PC-3 (cell line): ENCODE measurements at regions not wholly inside any gene's neighbourhood (a gene's known extent, or its start where the extent isn't known, plus 50 kb on each side); places are given as distances from the start of the nearest gene placed in this dataset.
A peak's percentile ranks its signal among the peaks of the same experiment; 100 is the strongest.

ENCODE experiments used
- ATAC-seq: fragments of 200-7000 bp; cut with Tn5 transposase; 2 replicates; pipeline ENCODE4 v1.9.1; 2020; ENCODE audit warnings: mild to moderate bottlenecking, moderate library complexity
- BruUV-seq: library from RNA; stranded (reverse); fragments of 400-500 nt; replicated peaks from 2 replicates; lab custom pipeline; 2021; lab: Mats Ljungman, UMichigan
- CTCF ChIA-PET: fragments of 300-600 bp; sonication (Branson Sonifier 250); formaldehyde crosslinking; loops from one replicate; lab custom pipeline; 2022; ENCODE audit warnings: antibody characterized with exemption; lab: Charles Lee
- POLR2A ChIA-PET: fragments of 300-600 bp; sonication (Branson Sonifier 250); formaldehyde crosslinking; loops from one replicate; lab custom pipeline; 2022; ENCODE audit warnings: antibody characterized with exemption; ENCODE audit not compliant: unreplicated experiment; lab: Charles Lee
- DNase-seq: peaks from one replicate; pipeline ENCODE4 v3.0.0-alpha.2; 2015
- H2AFZ ChIP-seq: fragments of 300-600 bp; sonication (generic); 2 replicates; pipeline ENCODE4 v1.6.0; 2016; ENCODE audit warnings: antibody characterized with exemption, low read length
- H3F3A ChIP-seq: fragments of 300-600 bp; sonication (generic); one replicate; pipeline ENCODE4 v1.6.0; 2017; ENCODE audit warnings: antibody characterized with exemption, low read length, control low read depth, mild to moderate bottlenecking; ENCODE audit not compliant: unreplicated experiment
- H3K27ac ChIP-seq: fragments of 300-600 bp; sonication (generic); 2 replicates; pipeline ENCODE4 v1.5.1; 2016; ENCODE audit warnings: mild to moderate bottlenecking, low read length
- H3K27me3 ChIP-seq: fragments of 300-600 bp; sonication (generic); 2 replicates; pipeline ENCODE4 v1.6.1; 2016; ENCODE audit warnings: low read length, mixed read lengths
- H3K36me3 ChIP-seq: fragments of 300-600 bp; sonication (generic); 2 replicates; pipeline ENCODE4 v1.6.1; 2016; ENCODE audit warnings: low read depth, mixed run types, low read length, mixed read lengths
- H3K4me1 ChIP-seq: fragments of 300-600 bp; sonication (generic); 2 replicates; pipeline ENCODE4 v1.5.1; 2016; ENCODE audit warnings: low read length; ENCODE audit not compliant: insufficient read depth
- H3K4me2 ChIP-seq: fragments of 300-600 bp; sonication (generic); 2 replicates; pipeline ENCODE4 v1.6.0; 2016; ENCODE audit warnings: low read length
- H3K4me3 ChIP-seq: fragments of 300-600 bp; sonication (generic); 2 replicates; pipeline ENCODE4 v1.5.1; 2016; ENCODE audit warnings: mild to moderate bottlenecking, low read length, mixed read lengths
- H3K79me2 ChIP-seq: fragments of 300-600 bp; sonication (generic); 2 replicates; pipeline ENCODE4 v1.6.1; 2017; ENCODE audit warnings: low read length, mixed read lengths
- H3K9ac ChIP-seq: fragments of 300-600 bp; sonication (generic); 2 replicates; pipeline ENCODE4 v1.6.0; 2016; ENCODE audit warnings: mild to moderate bottlenecking, low read length
- H3K9me2 ChIP-seq: fragments of 300-600 bp; sonication (generic); replicated peaks from 2 replicates; pipeline ENCODE4 v1.6.1; 2016; ENCODE audit warnings: mixed run types, low read length, mixed read lengths
- H3K9me3 ChIP-seq: fragments of 300-600 bp; sonication (generic); 2 replicates; pipeline ENCODE4 v1.6.1; 2016; ENCODE audit warnings: low read length, mixed read lengths
- H4K20me1 ChIP-seq: fragments of 300-600 bp; sonication (generic); 2 replicates; pipeline ENCODE4 v1.6.1; 2016; ENCODE audit warnings: low read length, mixed read lengths
- EZH2 ChIP-seq: fragments of 300-600 bp; sonication (generic); IDR thresholded peaks from one replicate; pipeline ENCODE4 v1.6.1; 2017; ENCODE audit warnings: antibody characterized with exemption, mild to moderate bottlenecking, low read length; ENCODE audit not compliant: unreplicated experiment
- EZH2phosphoT487 ChIP-seq: fragments of 300-600 bp; sonication (generic); IDR thresholded peaks from 2 replicates; pipeline ENCODE4 v1.6.1; 2018; ENCODE audit warnings: mild to moderate bottlenecking, antibody characterized with exemption, low read length, borderline replicate concordance
- intact Hi-C: fragments of 100-400 bp; cut with micrococcal nuclease; formaldehyde crosslinking; loops from 2 replicates; pipeline ENCODE4 v1.9.0; 2023
- TF ChIP-seq, protein P1 (sequence below): fragments of 300-600 bp; sonication (generic); conservative IDR thresholded peaks from 2 replicates; pipeline ENCODE4 v1.5.1; 2017; ENCODE audit warnings: antibody characterized with exemption, low read depth, mild to moderate bottlenecking, low read length

DNA sequence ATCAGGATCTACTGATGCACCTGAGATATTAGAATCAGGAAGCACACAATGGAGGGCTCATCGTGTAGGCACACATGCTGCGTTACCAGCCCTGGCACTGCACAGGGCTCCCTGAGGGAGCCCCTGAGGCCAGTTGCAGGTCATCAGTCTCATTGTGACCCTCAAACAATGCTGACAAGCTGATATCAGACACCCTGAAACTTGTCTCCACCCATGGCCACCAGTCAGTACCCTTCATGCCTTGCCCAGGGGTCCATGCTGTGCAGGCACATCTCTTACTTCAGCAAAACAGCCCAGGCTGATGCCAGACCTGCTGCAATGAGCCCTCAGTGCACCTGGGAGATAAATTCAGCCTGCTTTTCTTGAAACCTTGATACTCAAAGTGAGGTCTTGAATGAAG is 59.5 kb upstream of the SLC6A11 start:
- Histone ChIP-seq H3K9me2 (no peaks in the 10 kb centered on the region), H3K4me1 (peaks cover 23% of the 10 kb centered on the region), H3K4me3 (no peak overlapping the region), H3K9ac (no peak overlapping the region; the same call in 1 of the 2 replicates), H4K20me1 (no peaks in the 10 kb centered on the region), H2AFZ (no peak overlapping the region), H3K36me3 (no peaks in the 10 kb centered on the region), H3K27me3 (peaks cover 14% of the 10 kb centered on the region; the same call in 1 of the 2 replicates), H3K79me2 (no peaks in the 10 kb centered on the region), H3F3A (no peaks in the 10 kb centered on the region), H3K4me2 (peak overlapping the region; percentile 76; the same call in 1 of the 2 replicates), H3K27ac (peak overlapping the region; percentile 92), H3K9me3 (no peaks in the 10 kb centered on the region)
- TF ChIP-seq EZH2phosphoT487 (no peak), EZH2 (no peak)
- TF ChIP-seq, protein P1, sequence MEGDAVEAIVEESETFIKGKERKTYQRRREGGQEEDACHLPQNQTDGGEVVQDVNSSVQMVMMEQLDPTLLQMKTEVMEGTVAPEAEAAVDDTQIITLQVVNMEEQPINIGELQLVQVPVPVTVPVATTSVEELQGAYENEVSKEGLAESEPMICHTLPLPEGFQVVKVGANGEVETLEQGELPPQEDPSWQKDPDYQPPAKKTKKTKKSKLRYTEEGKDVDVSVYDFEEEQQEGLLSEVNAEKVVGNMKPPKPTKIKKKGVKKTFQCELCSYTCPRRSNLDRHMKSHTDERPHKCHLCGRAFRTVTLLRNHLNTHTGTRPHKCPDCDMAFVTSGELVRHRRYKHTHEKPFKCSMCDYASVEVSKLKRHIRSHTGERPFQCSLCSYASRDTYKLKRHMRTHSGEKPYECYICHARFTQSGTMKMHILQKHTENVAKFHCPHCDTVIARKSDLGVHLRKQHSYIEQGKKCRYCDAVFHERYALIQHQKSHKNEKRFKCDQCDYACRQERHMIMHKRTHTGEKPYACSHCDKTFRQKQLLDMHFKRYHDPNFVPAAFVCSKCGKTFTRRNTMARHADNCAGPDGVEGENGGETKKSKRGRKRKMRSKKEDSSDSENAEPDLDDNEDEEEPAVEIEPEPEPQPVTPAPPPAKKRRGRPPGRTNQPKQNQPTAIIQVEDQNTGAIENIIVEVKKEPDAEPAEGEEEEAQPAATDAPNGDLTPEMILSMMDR, result no peak
- DNase-seq, result no peak
- BruUV-seq, result no TSS peak
- ChIA-PET POLR2A (no interaction called here), CTCF (no interaction called here)
- intact Hi-C loops, result loop anchor here (10.0 kb wide), 1 partner anchor 458 kb away; no protein-coding TSS in a partner anchor
- ATAC-seq, result no peak

DNA sequence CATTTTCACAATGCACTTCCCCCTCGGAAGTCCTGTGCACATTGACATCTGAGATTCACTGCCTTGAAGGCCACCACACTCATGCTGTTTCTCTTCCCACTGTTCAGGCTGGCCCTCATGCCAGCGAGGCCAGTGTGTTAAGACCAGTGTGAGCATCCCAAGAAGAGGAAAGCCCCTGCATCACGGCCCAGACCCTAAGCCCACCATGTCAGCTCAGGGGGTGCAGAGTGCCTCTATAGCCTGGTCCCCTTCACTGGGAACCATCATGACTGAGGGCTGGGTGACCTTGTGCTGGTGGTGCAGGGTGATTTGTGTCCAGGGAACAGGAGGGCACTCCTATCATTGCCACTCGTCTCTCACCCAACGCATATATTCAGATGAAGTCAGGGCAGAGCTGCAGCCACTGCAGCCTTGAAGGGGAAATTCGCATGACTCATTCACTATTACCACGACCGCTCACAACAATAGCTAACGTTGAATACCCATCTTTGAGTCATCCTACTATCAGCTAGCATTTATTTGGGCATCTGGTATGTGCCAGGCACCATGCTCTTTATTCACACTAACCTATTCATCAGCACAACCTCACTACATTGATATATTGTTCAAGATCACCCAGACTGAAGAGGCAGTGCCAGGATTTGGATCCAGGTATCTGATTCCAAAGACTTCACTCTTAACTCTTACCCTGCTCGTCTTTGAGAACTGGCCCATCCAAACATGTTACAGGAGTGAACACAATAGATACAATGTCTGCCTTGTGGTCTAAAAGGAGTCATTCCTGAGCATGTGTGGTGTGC is 58.8 kb upstream of the SLC6A11 start:
- Histone ChIP-seq H3K4me1 (peaks cover 28% of the 10 kb centered on the region), H3K4me2 (peak overlapping the region; percentile 76), H3K27ac (peak overlapping the region; percentile 92), H2AFZ (no peak overlapping the region), H4K20me1 (no peaks in the 10 kb centered on the region), H3K79me2 (no peaks in the 10 kb centered on the region), H3K4me3 (no peak overlapping the region), H3K9me3 (no peaks in the 10 kb centered on the region), H3K9me2 (no peaks in the 10 kb centered on the region), H3K27me3 (peaks cover 9% of the 10 kb centered on the region; the same call in 1 of the 2 replicates), H3F3A (no peaks in the 10 kb centered on the region), H3K9ac (peak overlapping the region; percentile 30; the same call in 1 of the 2 replicates), H3K36me3 (no peaks in the 10 kb centered on the region)
- DNase-seq (peak; percentile 91), ATAC-seq (peak; percentile 54)
- POLR2A ChIA-PET, result no interaction called here
- BruUV-seq, result no TSS peak
- intact Hi-C loops, result loop anchor here (10.0 kb wide), 1 partner anchor 458 kb away; no protein-coding TSS in a partner anchor
- TF ChIP-seq, protein P1, result no peak
- CTCF ChIA-PET, result interaction anchor here (0.7 to 2.3 kb wide), 3 partner anchors 15 to 47 kb away, joined by 4 to 7 read pairs (median 6); no protein-coding TSS in a partner anchor

DNA sequence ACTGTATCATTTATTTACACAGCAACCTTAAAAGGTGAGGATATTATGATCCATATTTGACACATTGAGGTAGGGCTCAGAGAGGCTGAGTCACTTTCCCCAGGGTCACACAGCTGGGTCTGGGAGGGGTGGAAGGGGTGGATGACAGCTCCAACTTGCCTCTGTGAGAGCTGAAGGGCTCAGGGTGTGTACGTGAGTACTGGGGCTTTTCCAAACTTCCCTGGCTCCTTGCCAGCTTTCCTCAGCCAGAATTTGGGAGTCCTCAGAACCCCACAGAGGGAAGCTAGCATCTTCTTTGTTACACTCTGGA is 58.3 kb upstream of the SLC6A11 start:
- no peaks in the 10 kb centered on the region for H4K20me1 ChIP-seq
- H3K9me2 ChIP-seq, result no peaks in the 10 kb centered on the region
- H3K36me3 ChIP-seq, result no peaks in the 10 kb centered on the region
- H3F3A ChIP-seq, result no peaks in the 10 kb centered on the region
- H3K27me3 ChIP-seq, result peaks cover 3% of the 10 kb centered on the region; the same call in 1 of the 2 replicates
- no TSS peak for BruUV-seq
- TF ChIP-seq, protein P1, result no peak
- no peak for TF ChIP-seq EZH2
- no peak for TF ChIP-seq EZH2phosphoT487
- H3K4me2 ChIP-seq, result peak overlapping the region; percentile 76
- peaks cover 28% of the 10 kb centered on the region for H3K4me1 ChIP-seq
- H3K4me3 ChIP-seq, result no peak overlapping the region
- peak overlapping the region; percentile 34; the same call in 1 of the 2 replicates for H3K9ac ChIP-seq
- CTCF ChIA-PET, result interaction anchor here (1.3 to 2.3 kb wide), 3 partner anchors 15 to 185 kb away, joined by 6 to 8 read pairs (median 7); no protein-coding TSS in a partner anchor
- ATAC-seq (peak; percentile 49), DNase-seq (peak; percentile 90)
- intact Hi-C loops, result loop anchor here (1.0 to 10.0 kb wide), 6 partner anchors 26 to 457 kb away; no protein-coding TSS in a partner anchor
- H2AFZ ChIP-seq, result no peak overlapping the region
- no peaks in the 10 kb centered on the region for H3K9me3 ChIP-seq
- POLR2A ChIA-PET, result no interaction called here
- H3K79me2 ChIP-seq, result no peaks in the 10 kb centered on the region
- peak overlapping the region; percentile 92 for H3K27ac ChIP-seq
